Right ventricle myocardium superior (tissue), 1 donor: ENCODE measurements at regions not wholly inside any gene's neighbourhood (a gene's known extent, or its start where the extent isn't known, plus 50 kb on each side); places are given as distances from the start of the nearest gene placed in this dataset.

ENCODE experiments used
- ATAC-seq: fragments of 200-7000 bp; cut with Tn5 transposase; one replicate; pipeline ENCODE4 v1.9.1; 2020; ENCODE audit warnings: mild to moderate bottlenecking; ENCODE audit not compliant: poor library complexity
- DNase-seq: peaks from one replicate; pipeline ENCODE4 v3.0.0-alpha.2; 2020
- intact Hi-C: fragments of 100-400 bp; cut with DNase I; formaldehyde crosslinking; loops from one replicate; pipeline ENCODE4 v1.11.2; 2022
- donor health status: DM: no; HTN: yes; CAD: no; lungs with severe emphysema.

DNA sequence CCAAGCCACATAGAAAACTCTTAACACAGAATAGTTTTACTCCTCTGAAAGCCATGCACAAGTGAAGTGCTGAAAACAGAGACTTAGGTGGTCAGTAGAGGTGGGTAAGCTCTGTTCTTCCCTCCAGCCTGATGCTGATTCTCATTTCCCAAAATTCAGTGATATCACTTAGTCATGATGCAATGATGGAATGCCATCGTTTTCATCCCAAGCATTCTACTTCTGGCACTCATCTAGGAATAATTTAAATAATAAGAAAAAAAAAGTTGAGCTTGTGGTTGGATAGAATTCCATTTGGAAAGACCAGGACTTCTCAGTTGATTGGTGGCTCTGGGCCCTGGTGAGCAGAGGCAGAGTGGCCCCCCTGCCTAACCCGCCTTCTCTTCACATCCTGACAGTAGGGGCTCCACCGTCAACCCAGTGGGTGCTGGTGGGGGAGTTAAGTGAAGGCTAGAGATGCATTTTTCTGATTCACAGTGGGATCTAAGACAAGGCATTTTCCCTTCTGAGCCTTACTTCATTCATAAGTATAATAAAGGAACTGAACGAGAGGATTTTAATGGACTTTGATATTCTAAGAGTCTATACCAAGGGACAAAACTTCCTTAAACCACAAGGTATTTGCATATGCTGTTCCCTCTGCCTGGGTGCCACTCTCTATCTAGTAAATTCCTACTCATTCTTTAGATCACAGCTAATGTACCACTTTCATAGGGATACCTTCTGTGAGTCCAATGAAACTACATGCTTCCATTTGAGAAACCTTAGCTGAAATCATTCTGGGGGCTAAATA, 310.3 kb upstream of the DYNLRB2 start:
- DNase-seq: no peak
- no peak for ATAC-seq
- intact Hi-C loops: no loop called here

DNA sequence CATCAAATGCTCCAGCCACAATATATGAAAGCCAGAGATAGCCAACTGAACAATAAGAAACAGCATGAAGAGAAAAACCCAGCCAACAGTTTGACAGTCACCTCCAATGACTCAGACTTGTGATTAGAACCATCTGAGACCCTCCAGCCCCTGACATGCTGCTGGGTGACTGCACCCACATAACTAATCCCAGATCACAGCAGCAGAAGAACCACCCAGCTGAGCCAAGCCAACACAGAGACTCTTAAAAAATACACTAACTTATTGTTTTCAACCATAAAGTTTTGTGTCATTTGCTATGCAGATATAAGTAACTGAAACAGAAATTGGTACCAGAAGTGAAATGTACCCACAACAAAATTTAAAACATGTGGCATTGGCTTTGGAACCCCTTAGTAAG, 314.3 kb upstream of the DYNLRB2 start:
- ATAC-seq (no peak), DNase-seq (no peak)
- intact Hi-C loops: no loop called here

DNA sequence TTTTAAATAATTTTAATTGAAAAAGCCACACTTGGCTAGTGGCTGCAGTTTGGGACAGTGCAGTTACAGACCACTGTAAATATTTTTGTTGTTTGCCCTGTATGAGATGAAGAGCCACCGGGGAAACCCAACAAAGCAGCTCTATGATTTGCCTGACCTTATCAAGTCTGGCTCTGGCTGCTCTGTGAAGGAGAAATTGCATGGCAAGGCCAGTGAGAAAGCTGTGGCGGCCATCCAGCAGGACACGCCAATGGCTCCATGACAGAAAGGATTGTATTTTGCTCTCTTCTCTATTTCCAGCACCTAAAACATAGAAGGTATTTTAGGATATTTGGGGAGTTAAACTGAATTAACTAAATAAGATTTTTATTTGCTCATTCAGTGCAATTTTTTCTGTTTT, 330.0 kb upstream of the DYNLRB2 start:
- peak; percentile 72 for DNase-seq
- peak; percentile 62 for ATAC-seq
- intact Hi-C loops: no loop called here

DNA sequence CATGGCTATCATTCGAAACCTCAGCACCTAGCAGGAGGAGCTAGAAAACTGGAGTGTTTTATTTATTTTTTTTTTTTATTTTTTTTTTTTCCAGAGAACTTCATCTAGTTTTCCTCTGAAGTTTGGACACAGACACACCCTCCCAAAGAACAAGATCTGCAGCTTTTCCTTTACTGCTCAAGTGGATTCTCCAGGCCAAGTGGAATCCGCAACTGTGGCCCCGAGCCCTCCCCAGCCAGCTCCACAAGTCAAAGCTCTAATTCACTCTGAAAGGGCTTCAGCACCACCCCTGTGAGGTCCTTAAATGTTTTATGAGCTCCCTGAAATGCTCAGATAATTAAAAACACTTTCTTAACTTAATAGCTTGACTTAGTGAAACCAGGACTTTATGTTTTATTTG, 332.1 kb upstream of the DYNLRB2 start:
- intact Hi-C loops: no loop called here
- DNase-seq (no peak), ATAC-seq (no peak)

DNA sequence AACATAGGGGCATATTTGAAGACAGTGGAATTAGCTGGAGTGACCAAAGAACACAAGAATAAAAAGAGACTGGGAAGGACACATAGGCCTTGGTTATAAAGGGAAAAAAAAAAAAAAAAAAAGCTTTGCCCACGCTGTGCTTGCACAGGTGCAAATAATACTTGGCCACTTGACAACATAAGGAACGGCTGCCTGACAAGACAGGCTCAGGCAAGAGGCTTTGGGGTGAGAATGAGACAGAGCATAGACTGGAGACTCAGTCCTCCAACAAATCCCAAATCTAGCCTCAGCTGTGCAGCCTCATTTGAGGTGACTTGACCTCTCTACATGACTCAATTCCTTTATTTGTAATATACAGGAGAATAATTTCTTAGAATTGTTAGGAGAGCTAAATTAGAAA, 332.8 kb upstream of the DYNLRB2 start:
- DNase-seq (no peak), ATAC-seq (no peak)
- intact Hi-C loops: no loop called here

DNA sequence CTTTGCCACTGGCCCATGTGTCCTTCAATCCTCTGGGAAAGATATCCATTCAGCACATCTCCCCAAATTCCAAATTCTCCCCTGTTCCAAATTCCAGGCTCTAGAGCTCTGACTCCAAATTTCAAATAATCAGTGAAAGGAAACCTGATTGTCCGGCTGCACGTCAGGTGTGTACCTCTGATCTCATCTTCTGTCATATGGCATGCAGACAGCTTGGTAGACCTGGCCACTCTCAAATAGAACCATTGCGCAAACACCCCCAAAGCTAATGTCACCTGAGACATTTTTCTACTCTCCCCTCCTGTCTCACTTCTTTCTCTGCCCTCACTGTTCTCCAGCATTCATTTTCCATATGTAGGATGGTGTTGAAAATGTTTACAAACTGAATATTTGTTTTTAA, 337.0 kb upstream of the DYNLRB2 start:
- DNase-seq: no peak
- intact Hi-C loops: no loop called here
- ATAC-seq: no peak

DNA sequence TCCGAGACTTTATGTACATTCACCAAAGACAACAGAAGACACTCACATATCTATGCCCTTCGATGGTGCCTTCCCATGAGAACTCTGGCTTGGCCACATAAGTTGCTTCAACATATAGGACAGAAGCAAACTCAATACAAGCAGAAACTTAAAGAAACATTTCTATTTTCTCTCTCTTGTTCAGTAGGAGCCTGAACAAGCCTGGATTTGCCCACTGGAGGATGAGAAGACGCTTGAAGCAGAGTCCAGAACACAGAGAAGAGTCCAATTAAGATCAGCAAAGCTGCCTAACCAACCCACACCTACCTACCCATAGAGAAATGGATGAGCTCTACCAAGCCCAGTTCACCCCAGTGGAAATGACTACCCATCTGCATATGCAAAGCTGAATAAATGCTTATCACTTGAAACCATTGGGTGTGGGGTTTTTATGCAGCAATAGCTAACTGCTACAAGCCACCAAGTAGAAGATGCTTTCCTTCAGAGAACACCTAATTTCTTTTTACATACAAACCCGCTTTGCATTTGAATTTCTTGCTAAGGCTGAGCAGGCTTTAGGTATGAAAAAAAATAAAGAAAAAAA, 337.9 kb upstream of the DYNLRB2 start:
- ATAC-seq: no peak
- intact Hi-C loops: no loop called here

DNA sequence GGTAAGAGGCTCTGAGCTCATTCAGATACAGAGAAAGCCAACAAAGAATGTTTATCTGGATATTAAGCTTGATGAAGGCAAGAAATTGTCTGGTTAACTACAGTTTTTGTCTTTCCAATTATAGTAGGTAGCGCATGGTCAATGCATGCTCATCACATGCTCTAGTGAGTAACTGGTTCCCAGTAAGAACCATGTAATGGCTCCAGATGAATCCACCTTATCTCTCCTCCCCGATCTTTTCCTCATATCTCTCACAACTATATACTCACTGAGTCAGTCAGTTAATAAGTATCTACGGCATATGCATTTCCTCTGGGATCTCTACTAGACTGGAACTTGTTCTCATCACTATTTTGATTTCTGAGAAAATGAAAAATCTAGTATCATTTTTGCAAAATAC, 340.7 kb upstream of the DYNLRB2 start:
- intact Hi-C loops: no loop called here
- DNase-seq: no peak

More for the DNA sequence above, 337.9 kb upstream of the DYNLRB2 start:
- no peak for DNase-seq

DNA sequence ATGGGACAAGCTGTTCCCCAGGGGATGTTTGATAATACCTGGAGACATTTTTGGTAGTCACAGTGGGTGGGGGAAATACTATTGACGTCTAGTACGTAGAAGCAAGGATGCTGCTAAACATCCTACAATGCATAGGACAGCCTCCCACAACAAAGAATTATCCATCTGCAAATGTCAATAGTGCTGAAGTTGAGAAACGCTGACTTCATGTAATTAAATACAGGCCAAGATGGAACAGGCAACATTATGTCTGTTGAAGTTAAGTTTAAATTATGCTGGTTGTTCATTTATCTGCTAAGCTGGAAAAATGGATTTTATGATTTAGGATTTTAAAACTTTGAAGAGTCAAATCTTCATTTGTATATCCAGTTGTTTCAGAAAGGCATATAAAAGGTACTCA, 341.2 kb upstream of the DYNLRB2 start:
- intact Hi-C loops: no loop called here
- no peak for DNase-seq
- ATAC-seq: no peak

More for the DNA sequence above, 340.7 kb upstream of the DYNLRB2 start:
- no peak for ATAC-seq

DNA sequence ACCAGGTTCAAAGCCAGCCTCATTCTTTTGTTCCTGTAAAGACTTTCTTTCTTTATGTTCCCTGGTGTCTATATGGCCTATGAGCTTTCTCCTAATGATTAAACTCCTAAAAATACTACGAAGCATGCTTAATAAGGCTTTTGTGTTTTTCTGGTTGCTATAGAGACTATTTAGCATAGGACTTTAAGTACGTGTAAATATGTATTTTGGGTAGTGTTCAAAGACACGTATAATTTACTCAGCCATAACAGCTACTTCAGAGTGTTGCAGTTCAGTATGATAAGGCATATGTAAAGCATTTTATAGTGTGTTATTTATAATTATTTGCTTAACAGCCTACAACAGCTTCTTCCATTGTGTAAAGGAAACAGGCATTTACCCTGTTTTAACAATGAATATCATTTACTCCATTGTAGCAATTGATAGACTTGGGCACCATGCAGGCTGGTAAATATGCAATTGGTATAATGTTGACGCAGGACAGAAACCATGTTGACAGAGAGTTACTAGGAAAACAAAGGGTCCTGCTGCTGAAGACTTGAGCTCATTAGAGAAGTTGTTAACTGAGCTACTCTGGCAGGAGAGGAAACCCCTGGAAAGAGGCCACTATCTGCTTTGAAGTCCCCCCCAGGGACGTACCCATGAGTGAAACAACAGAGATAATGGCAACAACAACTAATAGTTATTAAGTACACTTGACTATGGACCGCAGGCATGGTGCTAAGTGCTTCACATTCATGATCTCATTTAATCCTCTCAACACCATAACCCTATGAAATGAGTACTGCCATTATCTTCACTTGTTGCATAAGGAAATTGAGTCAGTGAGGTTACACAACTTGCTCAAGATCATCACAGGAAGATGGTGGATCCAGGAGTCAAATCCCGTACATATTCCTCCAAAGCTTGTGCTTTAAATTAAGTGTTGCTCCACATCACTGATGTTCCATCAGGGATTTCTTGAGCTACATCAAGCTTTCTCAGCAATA, 342.2 kb upstream of the DYNLRB2 start:
- DNase-seq: no peak
- no peak for ATAC-seq
- intact Hi-C loops: no loop called here

DNA sequence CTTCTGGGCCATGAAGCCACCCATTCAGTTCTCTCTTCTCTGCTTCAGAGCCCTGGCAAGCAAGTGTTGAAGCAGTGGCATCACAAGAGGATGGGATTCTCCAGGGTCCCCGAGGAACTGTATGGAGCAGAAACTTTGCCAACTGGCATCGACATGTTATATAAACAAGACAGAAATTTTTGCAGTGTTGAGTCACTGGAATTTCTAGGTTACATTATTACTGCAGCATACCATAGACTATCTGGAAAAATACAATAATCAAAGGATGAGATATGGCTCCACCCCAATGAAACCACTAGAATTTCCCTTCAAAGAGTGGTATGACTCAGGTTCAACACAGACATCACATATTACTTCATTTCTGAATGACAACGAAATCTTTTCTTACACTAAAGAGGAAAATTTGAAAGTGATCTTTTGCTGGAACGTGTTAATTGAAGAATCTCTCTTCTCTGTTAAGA, 343.0 kb upstream of the DYNLRB2 start:
- DNase-seq (no peak), ATAC-seq (no peak)
- intact Hi-C loops: no loop called here

DNA sequence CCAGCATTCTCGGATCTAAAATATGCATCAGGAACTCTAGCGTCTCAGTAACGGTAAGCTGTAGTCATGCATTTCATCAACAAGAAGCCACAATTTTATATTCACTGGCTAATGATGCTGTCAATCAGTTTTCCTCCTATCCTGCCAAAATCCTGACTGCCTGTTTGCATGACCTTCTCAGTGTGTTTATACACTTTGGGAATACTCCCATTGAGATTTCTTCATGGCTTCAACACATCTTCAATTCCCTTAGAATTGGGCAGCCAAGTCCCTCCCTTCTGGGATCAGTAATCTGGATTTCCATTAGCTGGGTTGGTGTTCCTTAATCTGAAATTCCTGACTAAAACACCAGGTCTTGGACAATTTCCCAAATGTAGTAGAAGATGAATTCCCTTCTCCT, 348.9 kb upstream of the DYNLRB2 start:
- intact Hi-C loops: no loop called here
- ATAC-seq (peak; percentile 29), DNase-seq (no peak)

DNA sequence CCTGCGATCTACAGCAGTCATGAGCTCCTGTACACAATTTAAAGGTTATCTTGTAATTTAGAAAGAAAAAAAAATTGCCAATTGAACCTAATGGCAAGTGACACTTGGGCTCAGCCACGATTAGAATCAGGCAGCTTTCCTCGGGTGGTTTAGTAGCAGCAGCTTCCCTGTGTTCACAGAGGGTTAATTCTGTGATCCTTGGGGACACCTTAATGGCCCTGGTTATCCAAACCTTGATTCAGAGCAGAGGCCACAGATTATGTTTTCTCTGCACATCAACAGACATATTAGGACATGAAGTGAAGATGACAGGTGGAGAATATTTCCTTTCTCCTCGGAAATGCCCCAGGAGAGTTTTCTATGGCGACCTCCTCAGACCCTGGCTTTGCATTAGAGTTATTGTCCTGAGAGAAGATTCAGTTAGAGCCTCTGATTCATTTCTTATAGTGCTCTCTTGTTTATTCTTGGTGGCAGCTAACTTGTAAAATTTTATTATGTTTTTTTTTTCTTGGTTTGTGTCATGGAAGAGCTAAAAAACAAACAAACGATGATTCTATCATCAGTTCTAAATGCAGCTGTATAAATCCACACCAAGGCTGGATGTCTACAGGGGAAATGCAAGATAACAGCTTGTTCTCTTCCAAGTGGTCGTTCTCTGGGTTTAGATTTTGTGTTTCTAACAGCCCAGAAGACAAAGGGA, 351.2 kb upstream of the DYNLRB2 start:
- DNase-seq (no peak), ATAC-seq (no peak)

DNA sequence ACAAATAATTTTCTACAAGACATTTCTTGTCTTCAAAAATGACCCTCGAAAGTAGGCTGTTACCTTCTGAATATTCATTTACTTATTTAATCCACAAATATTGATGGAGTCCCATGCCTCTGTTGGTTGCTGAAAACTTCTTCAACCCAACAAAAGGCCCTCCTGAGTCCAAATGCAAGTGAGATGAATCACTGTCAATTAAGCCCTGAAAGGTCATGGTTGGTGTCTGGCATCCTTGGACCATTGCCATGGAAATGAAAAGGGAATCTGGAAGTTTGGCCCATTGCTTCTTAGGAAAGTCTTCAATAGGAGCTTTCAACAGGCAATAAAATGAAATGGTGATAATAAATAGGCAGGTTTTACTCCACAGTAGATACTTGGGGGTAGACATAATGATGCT, 364.7 kb upstream of the DYNLRB2 start:
- no peak for ATAC-seq

More for the DNA sequence above, 351.2 kb upstream of the DYNLRB2 start:
- intact Hi-C loops: no loop called here

DNA sequence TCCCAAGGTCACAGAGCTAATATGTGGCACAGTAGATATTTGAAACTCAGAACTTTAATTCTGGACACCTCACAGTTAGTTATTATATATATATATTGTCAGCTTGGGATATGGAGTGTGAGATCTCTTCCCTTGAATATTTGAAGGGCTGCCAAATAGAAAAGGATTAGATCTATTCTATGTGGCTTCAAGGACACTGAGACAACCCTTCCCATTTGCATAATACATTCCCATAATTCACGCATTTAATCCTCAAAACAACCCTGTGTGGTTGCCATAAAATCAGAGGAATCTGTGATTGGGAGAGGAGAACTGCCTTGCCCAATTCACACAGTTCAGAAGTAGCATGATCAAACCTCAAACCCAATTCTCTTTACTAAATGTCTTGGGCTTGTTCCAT, 365.8 kb upstream of the DYNLRB2 start:
- intact Hi-C loops: no loop called here
- no peak for ATAC-seq

More for the DNA sequence above, 364.7 kb upstream of the DYNLRB2 start:
- intact Hi-C loops: no loop called here
- DNase-seq: no peak

DNA sequence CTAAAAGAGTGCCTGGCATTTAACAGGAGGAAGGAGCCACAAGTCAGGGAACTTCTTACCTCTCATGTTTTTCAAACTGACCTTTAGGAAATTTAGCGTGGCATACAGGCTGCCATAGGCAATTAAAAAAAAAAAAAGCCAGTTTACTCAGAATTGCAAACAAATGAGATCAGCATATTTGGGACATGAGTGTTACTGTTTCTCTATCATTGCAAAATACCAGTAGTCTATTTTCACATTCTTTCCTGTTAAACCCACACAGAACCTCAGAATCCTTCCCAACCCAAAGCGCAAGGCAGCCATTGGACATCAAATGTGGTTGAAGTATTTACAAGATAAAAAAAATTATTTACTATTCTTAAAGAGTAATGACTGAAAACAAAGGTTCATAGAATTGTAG, 366.4 kb upstream of the DYNLRB2 start:
- intact Hi-C loops: no loop called here
- no peak for ATAC-seq
- no peak for DNase-seq

More for the DNA sequence above, 365.8 kb upstream of the DYNLRB2 start:
- DNase-seq: no peak

DNA sequence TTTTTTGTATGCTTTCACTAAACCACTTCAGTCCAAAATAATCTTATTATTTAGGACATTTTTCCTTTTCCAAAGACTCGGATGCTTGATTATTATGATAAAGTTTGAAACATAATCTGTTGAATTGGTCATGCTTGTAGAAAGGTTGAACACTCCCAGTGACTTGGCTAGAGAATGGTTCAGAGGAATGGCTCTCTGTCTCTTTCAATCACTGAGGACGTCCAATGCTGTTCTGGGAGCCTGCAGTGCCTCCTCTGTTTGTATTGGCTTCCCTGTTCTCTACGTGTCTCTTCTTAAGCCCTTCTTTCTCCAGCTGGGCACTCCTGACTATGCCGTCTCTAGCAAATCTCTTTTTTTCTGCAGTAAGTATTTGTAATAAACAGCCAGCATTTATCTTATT, 369.0 kb upstream of the DYNLRB2 start:
- ATAC-seq (no peak), DNase-seq (no peak)
- intact Hi-C loops: no loop called here

DNA sequence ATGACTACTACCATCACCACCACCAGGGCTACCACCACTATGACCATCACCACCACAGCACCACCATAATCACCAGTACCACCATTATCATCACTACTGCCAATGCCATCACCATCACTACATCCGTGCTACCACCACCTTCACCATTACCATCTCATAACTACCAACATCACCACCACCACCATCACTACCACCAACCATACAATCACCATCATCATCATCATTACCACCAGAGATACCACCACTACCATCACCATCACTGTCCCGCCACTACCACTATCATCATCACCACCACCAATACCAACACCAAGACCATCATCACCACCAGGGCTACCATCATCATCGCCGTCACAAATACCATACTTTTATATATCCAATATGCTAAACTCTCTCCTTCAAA, 369.6 kb upstream of the DYNLRB2 start:
- intact Hi-C loops: no loop called here
- no peak for DNase-seq
- ATAC-seq: no peak
